HL-60 (cell line): ENCODE measurements at regions not wholly inside any gene's neighbourhood (a gene's known extent, or its start where the extent isn't known, plus 50 kb on each side); places are given as distances from the start of the nearest gene placed in this dataset.

Experiments used
- DNase-seq, 2 experiments: peaks; one replicate each; pipeline ENCODE4 v3.0.0-alpha.2; 2010 to 2020; ENCODE audit warnings: low read depth in 1 of 2, low spot score in 1 of 2
- H3K27ac ChIP-seq: fragments of 250-450 bp; sonication (Bioruptor Pico); replicated peaks from 2 replicates; pipeline ENCODE4 v1.5.1; 2020; ENCODE audit warnings: mild to moderate bottlenecking, moderate library complexity
- H3K27me3 ChIP-seq: fragments of 250-450 bp; sonication (Bioruptor Pico); 2 replicates; pipeline ENCODE4 v1.5.1; 2021; ENCODE audit warnings: mild to moderate bottlenecking, moderate library complexity; ENCODE audit not compliant: insufficient read depth, poor library complexity, severe bottlenecking
- H3K4me3 ChIP-seq: replicated peaks from 2 replicates; pipeline ENCODE4 v1.5.1; 2011; ENCODE audit warnings: mild to moderate bottlenecking, control low read depth, low read length; ENCODE audit not compliant: insufficient read depth
- CTCF ChIP-seq: IDR thresholded peaks from one replicate; pipeline ENCODE4 v1.5.1; 2011; ENCODE audit warnings: low read length, control low read depth, inconsistent platforms; ENCODE audit not compliant: insufficient read depth
- GABPA ChIP-seq: IDR thresholded peaks from 2 replicates; pipeline ENCODE4 v1.6.1; 2012; ENCODE audit warnings: low read depth
- POLR2AphosphoS5 ChIP-seq: IDR thresholded peaks from 2 replicates; pipeline ENCODE4 v1.6.1; 2012; ENCODE audit warnings: low read depth
- REST ChIP-seq: IDR thresholded peaks from 2 replicates; pipeline ENCODE4 v1.6.1; 2012; ENCODE audit warnings: low read depth; ENCODE audit not compliant: insufficient replicate concordance
- SPI1 ChIP-seq: IDR thresholded peaks from 2 replicates; pipeline ENCODE4 v1.6.1; 2012; ENCODE audit warnings: low read depth, mild to moderate bottlenecking, borderline replicate concordance

- Histone ChIP-seq H3K27ac (no peak overlapping the region), H3K27me3 (no peaks in the 10 kb centered on the region), H3K4me3 (no peak overlapping the region)
- TF ChIP-seq REST (no peak), CTCF (no peak), POLR2AphosphoS5 (no peak)
- DNase-seq = no peak
Observed at GRCh38 chr12:85390266-85390665, 110.2 kb downstream of the ALX1 start.

GRCh38 chr12:85392508-85392907 is 112.5 kb downstream of the ALX1 start:
- Histone ChIP-seq H3K27me3 (no peaks in the 10 kb centered on the region), H3K27ac (no peak overlapping the region), H3K4me3 (no peak overlapping the region)
- TF ChIP-seq CTCF (no peak), POLR2AphosphoS5 (no peak), REST (no peak), GABPA (no peak), SPI1 (no peak)
- DNase-seq = no peak

- H3K27ac ChIP-seq = no peak overlapping the region
- H3K4me3 ChIP-seq = no peak overlapping the region
- H3K27me3 ChIP-seq = no peaks in the 10 kb centered on the region
- DNase-seq = no peak
- TF ChIP-seq GABPA (no peak), REST (no peak), POLR2AphosphoS5 (no peak)
Observed at GRCh38 chr12:85393606-85394005, 113.6 kb downstream of the ALX1 start.

- no peaks in the 10 kb centered on the region for H3K27me3 ChIP-seq
- DNase-seq = no peak
- H3K27ac ChIP-seq = no peak overlapping the region
- no peak overlapping the region for H3K4me3 ChIP-seq
- no peak for TF ChIP-seq SPI1
- no peak for TF ChIP-seq CTCF
- TF ChIP-seq GABPA = no peak
- TF ChIP-seq REST = no peak
- no peak for TF ChIP-seq POLR2AphosphoS5
Observed at GRCh38 chr12:85394065-85394464, 114.0 kb downstream of the ALX1 start.
